HG03045 (cell line): ENCODE measurements at regions not wholly inside any gene's neighbourhood (a gene's known extent, or its start where the extent isn't known, plus 50 kb on each side); places are given as distances from the start of the nearest gene placed in this dataset.
"Not testable (repeated sequence)": the region's sequence is repeated elsewhere in the genome, so short reads cannot be mapped to it uniquely, and the experiment has no call there.

Experiments used
- ATAC-seq: cut with Tn5 transposase; IDR thresholded peaks from one replicate; pipeline ENCODE4 v1.9.1; 2021; ENCODE audit warnings: mild to moderate bottlenecking, moderate library complexity; ENCODE audit not compliant: unreplicated experiment

GRCh38 chr5:2165203-2165602 lies 282.5 kb upstream of the IRX4 start:
- ATAC-seq, result no peak

GRCh38 chr5:2164586-2164985 lies 281.9 kb upstream of the IRX4 start:
- ATAC-seq, result no peak

GRCh38 chr5:2163940-2164490 lies 281.3 kb upstream of the IRX4 start:
- no peak for ATAC-seq

DNA sequence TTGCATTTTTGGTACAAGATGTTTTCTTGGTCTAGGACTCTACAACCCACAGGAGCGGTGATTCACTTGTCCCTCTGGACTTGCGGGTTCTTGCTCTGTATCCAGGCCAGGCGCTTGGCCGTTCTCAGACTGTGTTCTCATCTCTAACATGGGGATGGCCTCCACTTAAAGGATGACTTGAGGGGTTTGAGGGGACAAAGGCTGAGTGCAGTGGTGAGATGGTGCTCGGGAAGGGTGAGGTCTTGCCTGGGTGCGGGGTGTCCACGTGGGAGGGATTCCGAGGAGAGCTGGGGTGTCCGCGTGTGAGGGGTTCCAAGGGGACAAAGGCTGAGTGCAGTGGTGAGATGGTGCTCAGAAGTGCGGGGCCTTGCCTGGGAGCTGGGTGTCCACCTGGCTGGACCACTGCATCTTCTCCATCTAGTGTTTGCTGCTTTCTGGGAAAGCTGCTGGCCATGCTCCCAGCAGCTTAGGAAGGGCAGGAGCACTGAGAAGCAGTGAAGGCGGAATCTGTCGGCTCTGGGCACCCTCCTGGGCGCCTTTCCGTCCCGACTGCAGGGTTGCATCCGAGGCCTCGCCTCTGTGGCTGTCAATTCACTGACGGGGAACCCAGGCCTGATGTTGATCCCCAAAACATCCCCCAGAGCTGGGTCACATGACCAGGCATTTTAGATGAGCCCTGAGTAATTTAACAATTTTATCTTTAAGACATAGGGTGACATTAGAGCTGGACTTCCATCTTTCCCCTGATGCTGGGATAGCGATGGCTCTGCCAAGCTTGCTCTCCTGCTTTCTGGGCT lies 280.5 kb upstream of the IRX4 start:
- ATAC-seq, result no peak

GRCh38 chr5:2160811-2161210 lies 278.1 kb upstream of the IRX4 start:
- ATAC-seq, result no peak

- ATAC-seq, result no peak
These were observed 276.0 kb upstream of the IRX4 start for GRCh38 chr5:2158767-2159166.

DNA sequence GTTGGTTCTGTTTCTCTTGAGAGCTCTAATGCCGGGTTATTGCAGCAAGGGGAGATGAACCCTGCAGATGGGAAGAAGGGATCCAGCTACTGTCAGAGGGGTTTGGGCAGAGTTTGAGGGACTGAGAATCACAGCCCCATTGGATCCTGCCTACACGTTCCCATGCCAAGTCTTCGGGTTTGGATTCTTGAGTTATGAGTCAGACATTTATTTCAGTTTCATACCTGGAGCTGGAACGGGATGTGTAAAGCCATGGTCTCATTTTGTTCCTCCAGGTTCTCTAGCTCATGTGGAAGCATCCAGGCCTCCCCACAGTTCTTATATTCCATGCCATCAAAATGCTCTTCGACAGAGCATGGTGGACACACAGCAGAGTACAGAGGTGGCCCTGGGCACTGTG lies 275.4 kb upstream of the IRX4 start:
- no peak for ATAC-seq

DNA sequence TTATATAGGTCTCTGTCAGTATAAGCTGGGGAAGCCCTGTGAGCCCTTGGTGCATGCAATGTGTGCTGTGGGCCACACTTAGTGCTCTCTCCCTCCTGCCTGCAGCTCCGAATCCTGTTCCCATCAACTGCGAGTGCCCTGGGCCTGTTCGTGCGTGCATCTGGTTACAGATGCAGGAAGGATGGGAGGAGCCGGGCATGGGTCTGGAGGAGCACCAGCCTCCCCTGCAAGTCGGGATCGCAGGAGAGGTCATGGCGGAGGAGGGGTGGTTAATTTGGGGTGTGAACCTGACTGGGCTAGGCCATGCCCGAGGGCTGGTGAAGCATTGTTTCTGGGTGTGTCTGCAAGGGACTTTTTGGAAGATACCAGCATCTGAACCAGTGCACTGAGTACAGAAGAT lies 274.6 kb upstream of the IRX4 start:
- ATAC-seq, result no peak

DNA sequence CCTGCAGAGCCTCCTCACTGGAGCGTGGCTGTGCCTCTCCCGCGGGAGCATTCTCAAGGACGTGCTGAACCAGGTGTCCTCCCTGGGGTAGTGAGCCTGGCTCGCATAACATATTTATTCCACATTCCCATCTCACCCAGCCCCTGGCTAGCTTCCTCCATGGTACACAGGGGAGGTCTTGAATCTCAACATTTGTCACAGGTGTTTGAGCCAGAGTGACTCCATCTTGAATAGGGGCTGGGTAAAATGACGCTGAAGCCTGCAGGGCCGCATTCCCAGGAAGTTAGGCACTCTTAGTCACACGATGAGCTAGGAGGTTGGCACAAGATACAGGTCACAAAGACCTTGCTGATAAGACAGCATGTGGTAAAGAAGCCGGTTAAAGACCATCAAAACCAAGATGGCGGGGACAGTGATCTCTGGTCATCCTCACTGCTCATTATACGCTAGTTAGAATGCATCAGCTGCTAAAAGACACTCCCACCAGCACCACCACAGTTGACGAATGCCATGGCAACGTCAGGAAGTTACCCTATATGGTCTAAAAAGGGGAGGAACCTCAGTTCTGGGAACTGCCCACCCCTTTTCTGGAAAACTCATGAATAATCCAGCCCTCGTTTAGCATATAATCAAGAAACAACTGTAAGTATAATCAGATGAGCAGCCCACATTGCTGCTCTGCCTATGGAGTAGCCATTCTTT lies 273.8 kb upstream of the IRX4 start:
- ATAC-seq, result no peak

DNA sequence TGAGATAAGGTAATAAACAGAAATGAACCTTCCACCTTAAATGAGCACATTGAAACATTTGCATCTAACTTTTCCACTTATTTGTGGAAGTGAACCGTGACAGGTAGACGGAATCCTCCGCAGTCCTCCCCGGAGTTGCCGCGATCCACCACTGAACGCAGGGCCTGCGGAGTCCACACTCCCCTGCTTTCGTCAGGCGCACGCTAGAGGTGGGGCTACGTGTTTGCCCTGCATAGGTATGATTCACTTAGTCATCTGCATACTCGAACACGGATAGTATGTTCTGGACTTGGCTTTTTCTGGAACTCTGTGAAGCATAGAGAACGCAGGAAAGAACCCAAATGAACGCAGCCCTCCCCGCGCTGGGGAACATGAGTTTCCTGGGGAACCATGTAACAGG lies 272.8 kb upstream of the IRX4 start:
- no peak for ATAC-seq

- no peak for ATAC-seq
These were observed 271.1 kb upstream of the IRX4 start for GRCh38 chr5:2153802-2154201.

- no peak for ATAC-seq
These were observed 270.6 kb upstream of the IRX4 start for GRCh38 chr5:2153350-2153749.

GRCh38 chr5:2151301-2151888 lies 268.7 kb upstream of the IRX4 start:
- ATAC-seq, result not testable (repeated sequence)

DNA sequence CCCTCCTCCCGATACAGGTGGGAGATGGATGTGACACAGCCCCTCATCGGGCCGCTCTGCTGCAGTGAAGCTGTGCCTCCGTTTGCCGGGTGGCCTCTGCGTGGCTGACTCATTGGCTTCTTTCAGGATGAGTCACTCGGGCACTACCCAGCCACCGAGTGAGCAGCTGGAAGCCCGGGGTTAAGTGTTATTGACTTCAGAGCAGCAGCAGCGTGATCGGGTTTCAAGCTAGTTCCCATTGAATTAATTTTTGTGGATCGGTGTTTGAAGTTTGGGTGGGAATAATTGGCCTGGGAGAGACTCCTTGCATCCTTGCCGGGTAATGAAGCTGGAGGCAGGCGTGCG lies 266.4 kb upstream of the IRX4 start:
- no peak for ATAC-seq

DNA sequence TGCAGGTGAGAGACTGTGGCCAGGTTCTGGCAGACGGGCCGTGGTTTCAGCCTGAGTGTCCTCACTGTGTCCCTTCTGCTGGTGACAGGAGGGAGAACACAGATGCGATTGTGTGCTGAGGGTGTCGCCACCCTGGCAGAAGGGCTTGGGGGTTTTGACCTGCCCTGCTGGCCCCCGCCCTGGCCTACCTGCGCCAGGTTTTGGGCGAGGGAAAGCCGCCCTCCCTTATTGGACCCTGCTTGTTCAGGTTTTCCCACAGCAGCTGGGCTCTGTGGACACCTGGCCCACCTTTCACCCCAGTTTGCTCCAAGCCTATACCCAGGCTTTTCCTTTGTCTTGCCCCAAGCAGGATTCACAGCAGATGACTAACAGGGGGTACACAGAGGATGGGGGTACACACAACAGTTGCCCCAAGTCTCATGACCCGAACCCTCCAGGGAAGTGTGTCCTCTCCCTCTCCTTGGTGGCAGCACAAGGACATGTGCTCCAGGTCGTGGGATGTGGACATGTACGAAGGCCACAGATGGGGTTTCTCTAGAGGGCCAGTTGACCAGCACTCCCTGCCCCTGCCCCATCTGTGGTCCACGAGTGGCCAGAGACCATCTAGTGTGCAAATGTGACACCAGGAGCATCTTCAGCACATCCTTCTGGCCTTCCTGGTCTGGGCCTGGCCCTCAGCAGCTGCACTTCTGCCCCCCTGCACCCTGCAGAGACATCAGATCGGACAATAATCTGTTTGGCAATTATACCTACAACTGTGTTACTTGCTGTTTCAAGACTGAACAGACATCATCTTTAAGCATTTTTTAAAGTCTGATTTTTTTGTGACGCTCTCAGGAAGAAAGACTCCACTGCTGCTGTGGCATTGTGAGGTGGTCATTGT lies 265.8 kb upstream of the IRX4 start:
- no peak for ATAC-seq

DNA sequence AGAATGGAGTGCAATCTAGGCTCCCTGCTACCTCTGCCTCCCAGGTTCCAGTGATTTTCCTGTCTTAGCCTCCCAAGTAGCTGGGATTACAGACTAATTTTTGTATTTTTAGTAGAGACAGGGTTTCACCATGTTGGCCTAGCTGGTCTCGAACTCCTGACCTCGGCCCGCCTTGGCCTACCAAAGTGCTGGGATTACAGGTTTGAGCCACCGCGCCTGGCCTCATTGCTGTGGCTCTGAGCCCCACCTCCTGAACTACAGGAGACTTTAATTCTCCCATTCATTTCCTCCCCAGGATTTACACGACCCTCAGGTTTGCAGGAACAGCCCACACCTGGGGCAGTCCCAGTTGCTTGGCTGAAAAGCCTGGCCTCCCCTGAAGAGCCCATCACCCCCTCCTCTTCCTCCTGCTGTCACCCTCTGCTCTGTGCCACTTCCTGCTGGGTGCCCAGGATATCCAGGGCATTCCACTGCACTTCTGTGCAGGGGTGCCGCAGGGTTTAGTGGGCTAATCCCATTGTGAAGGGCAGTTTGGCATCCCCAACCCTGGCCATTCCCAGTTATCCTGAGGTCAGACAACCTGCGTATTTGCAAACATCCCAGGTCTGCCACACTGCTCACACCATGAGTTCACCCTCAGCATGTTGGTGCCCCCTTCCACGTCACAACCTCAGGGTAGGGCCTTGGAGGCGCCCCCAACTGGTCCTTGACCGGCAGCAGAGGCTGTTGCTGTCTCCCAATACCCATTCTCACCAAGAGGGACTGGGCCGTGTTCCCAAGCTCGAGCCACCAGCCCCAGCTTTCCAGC lies 265.0 kb upstream of the IRX4 start:
- no peak for ATAC-seq

- ATAC-seq, result no peak
These were observed 261.1 kb upstream of the IRX4 start for GRCh38 chr5:2143646-2144353.

DNA sequence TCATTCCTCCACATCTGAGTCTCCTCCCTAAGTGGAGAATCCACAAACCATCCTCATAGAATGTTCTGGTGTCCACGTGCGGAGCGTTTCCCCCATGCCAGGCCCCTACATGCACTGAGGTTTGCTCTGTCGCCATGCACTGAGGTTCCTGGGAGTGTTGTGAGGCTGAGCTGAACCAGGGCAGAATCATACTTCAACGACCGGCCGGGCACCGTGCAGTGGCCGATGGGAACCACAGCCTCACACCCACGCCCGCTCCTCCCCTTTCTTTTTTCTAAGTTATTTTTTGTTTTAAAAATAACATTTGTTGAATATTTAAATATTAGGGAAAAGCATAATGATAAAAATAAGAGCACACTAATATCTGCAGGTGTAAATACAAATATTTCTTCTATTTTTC lies 260.4 kb upstream of the IRX4 start:
- no peak for ATAC-seq

- no peak for ATAC-seq
These were observed 259.8 kb upstream of the IRX4 start for GRCh38 chr5:2142456-2142954.
